ENCODE measurements at regions not wholly inside any gene's neighbourhood (a gene's known extent, or its start where the extent isn't known, plus 50 kb on each side); places are given as distances from the start of the nearest gene placed in this dataset.

- Histone ChIP-seq H3K9ac (ENCODE audit: low read depth in 1 of 2, low read length in 2 of 2) (no peak overlapping the region), H3K36me3 (ENCODE audit: control insufficient read depth in 1 of 2, insufficient read depth in 2 of 2, low read length in 2 of 2) (no peaks in the 10 kb centered on the region), H3K4me3 (ENCODE audit: low read depth in 1 of 2, low read length in 2 of 2) (no peak overlapping the region), H3K27ac (ENCODE audit: low read depth, low read length) (no peak overlapping the region), H3K4me1 (ENCODE audit: control insufficient read depth in 1 of 2, insufficient read depth in 2 of 2, low read length in 2 of 2) (no peaks in the 10 kb centered on the region), H3K9me3 (ENCODE audit: control insufficient read depth in 1 of 2, low read length in 2 of 2) (peaks cover 0 to 3% of the 10 kb centered on the region in 2 donors), H3K27me3 (ENCODE audit: control insufficient read depth in 1 of 2, insufficient read depth in 2 of 2, low read length in 2 of 2) (no peaks in the 10 kb centered on the region)
These were observed 884.5 kb downstream of the TLE1 start for GRCh38 chr9:80804873-80805272.

- H3K4me3 ChIP-seq (ENCODE audit: low read depth in 1 of 2, low read length in 2 of 2): no peak overlapping the region
- H3K27ac ChIP-seq (ENCODE audit: low read depth, low read length): no peak overlapping the region
- H3K9me3 ChIP-seq (ENCODE audit: control insufficient read depth in 1 of 2, low read length in 2 of 2): peaks cover 4 to 8% of the 10 kb centered on the region in 2 donors
- no peak overlapping the region for H3K9ac ChIP-seq (ENCODE audit: low read depth in 1 of 2, low read length in 2 of 2)
- no peaks in the 10 kb centered on the region for H3K36me3 ChIP-seq (ENCODE audit: control insufficient read depth in 1 of 2, insufficient read depth in 2 of 2, low read length in 2 of 2)
- no peaks in the 10 kb centered on the region for H3K4me1 ChIP-seq (ENCODE audit: control insufficient read depth in 1 of 2, insufficient read depth in 2 of 2, low read length in 2 of 2)
- no peaks in the 10 kb centered on the region for H3K27me3 ChIP-seq (ENCODE audit: control insufficient read depth in 1 of 2, insufficient read depth in 2 of 2, low read length in 2 of 2)
These were observed 891.3 kb downstream of the TLE1 start for GRCh38 chr9:80797831-80798688.

- Histone ChIP-seq H3K9ac (ENCODE audit: low read depth in 1 of 2, low read length in 2 of 2) (no peak overlapping the region), H3K9me3 (ENCODE audit: control insufficient read depth in 1 of 2, low read length in 2 of 2) (peaks cover 4 to 8% of the 10 kb centered on the region in 2 donors), H3K27me3 (ENCODE audit: control insufficient read depth in 1 of 2, insufficient read depth in 2 of 2, low read length in 2 of 2) (no peaks in the 10 kb centered on the region), H3K4me1 (ENCODE audit: control insufficient read depth in 1 of 2, insufficient read depth in 2 of 2, low read length in 2 of 2) (no peaks in the 10 kb centered on the region), H3K4me3 (ENCODE audit: low read depth in 1 of 2, low read length in 2 of 2) (no peak overlapping the region), H3K27ac (ENCODE audit: low read depth, low read length) (no peak overlapping the region), H3K36me3 (ENCODE audit: control insufficient read depth in 1 of 2, insufficient read depth in 2 of 2, low read length in 2 of 2) (no peaks in the 10 kb centered on the region)
These were observed 892.1 kb downstream of the TLE1 start for GRCh38 chr9:80797101-80797829.

GRCh38 chr9:80796632-80797031 is 892.7 kb downstream of the TLE1 start:
- Histone ChIP-seq H3K9me3 (ENCODE audit: control insufficient read depth in 1 of 2, low read length in 2 of 2) (peaks cover 4 to 8% of the 10 kb centered on the region in 2 donors), H3K4me3 (ENCODE audit: low read depth in 1 of 2, low read length in 2 of 2) (no peak overlapping the region), H3K27ac (ENCODE audit: low read depth, low read length) (no peak overlapping the region), H3K27me3 (ENCODE audit: control insufficient read depth in 1 of 2, insufficient read depth in 2 of 2, low read length in 2 of 2) (no peaks in the 10 kb centered on the region), H3K4me1 (ENCODE audit: control insufficient read depth in 1 of 2, insufficient read depth in 2 of 2, low read length in 2 of 2) (no peaks in the 10 kb centered on the region), H3K36me3 (ENCODE audit: control insufficient read depth in 1 of 2, insufficient read depth in 2 of 2, low read length in 2 of 2) (no peaks in the 10 kb centered on the region), H3K9ac (ENCODE audit: low read depth in 1 of 2, low read length in 2 of 2) (no peak overlapping the region)

DNA sequence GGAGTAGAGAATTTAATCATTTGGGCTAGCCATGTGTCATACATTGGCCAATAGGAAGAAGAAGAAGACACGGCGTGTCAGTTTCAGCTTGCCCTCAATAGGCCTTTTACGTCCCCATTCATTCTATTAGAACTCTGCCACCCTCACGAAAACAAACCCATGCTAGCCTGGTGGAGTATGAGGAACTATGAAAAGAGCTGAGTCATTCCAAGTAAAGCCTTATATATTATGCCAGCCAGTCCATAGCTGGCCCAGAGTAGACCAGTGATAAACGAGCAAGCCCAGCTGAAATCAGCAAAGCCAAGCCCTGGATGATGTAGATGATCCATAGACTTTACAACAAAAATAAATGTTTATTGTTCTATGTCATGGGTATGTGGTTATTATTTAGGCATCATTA is 895.1 kb downstream of the TLE1 start:
- H3K9me3 ChIP-seq (ENCODE audit: control insufficient read depth in 1 of 2, low read length in 2 of 2): peaks cover 8 to 9% of the 10 kb centered on the region in 2 donors
- H3K27ac ChIP-seq (ENCODE audit: low read depth, low read length): no peak overlapping the region
- H3K9ac ChIP-seq (ENCODE audit: low read depth in 1 of 2, low read length in 2 of 2): no peak overlapping the region
- H3K4me3 ChIP-seq (ENCODE audit: low read depth in 1 of 2, low read length in 2 of 2): no peak overlapping the region
- no peaks in the 10 kb centered on the region for H3K27me3 ChIP-seq (ENCODE audit: control insufficient read depth in 1 of 2, insufficient read depth in 2 of 2, low read length in 2 of 2)
- no peaks in the 10 kb centered on the region for H3K4me1 ChIP-seq (ENCODE audit: control insufficient read depth in 1 of 2, insufficient read depth in 2 of 2, low read length in 2 of 2)
- H3K36me3 ChIP-seq (ENCODE audit: control insufficient read depth in 1 of 2, insufficient read depth in 2 of 2, low read length in 2 of 2): no peaks in the 10 kb centered on the region

DNA sequence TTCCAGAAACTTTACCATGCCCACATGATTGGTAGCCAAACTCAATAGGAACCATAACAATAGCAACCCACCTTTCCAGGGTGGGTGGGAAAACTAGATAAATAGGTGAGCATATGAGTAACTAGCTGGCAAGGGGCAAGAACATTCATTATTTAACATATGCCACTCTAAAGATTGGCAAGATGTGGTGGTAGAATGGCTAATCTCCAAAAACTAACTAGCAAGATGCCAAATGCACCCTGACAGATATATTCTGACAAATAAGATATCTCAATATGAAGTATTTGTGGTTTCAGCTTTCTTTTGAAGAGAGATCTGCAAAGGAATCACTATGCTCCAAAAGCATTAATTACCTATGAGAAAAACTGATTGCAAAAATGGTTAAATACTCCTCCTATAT is 895.6 kb downstream of the TLE1 start:
- Histone ChIP-seq H3K4me1 (ENCODE audit: control insufficient read depth in 1 of 2, insufficient read depth in 2 of 2, low read length in 2 of 2) (no peaks in the 10 kb centered on the region), H3K9ac (ENCODE audit: low read depth in 1 of 2, low read length in 2 of 2) (no peak overlapping the region), H3K36me3 (ENCODE audit: control insufficient read depth in 1 of 2, insufficient read depth in 2 of 2, low read length in 2 of 2) (no peaks in the 10 kb centered on the region), H3K27me3 (ENCODE audit: control insufficient read depth in 1 of 2, insufficient read depth in 2 of 2, low read length in 2 of 2) (no peaks in the 10 kb centered on the region), H3K27ac (ENCODE audit: low read depth, low read length) (no peak overlapping the region), H3K9me3 (ENCODE audit: control insufficient read depth in 1 of 2, low read length in 2 of 2) (peaks cover 8 to 9% of the 10 kb centered on the region in 2 donors), H3K4me3 (ENCODE audit: low read depth in 1 of 2, low read length in 2 of 2) (no peak overlapping the region)

GRCh38 chr9:80792726-80793125 is 896.6 kb downstream of the TLE1 start:
- peaks cover 8 to 9% of the 10 kb centered on the region in 2 donors for H3K9me3 ChIP-seq (ENCODE audit: control insufficient read depth in 1 of 2, low read length in 2 of 2)
- H3K36me3 ChIP-seq (ENCODE audit: control insufficient read depth in 1 of 2, insufficient read depth in 2 of 2, low read length in 2 of 2): no peaks in the 10 kb centered on the region
- H3K27me3 ChIP-seq (ENCODE audit: control insufficient read depth in 1 of 2, insufficient read depth in 2 of 2, low read length in 2 of 2): no peaks in the 10 kb centered on the region
- H3K4me1 ChIP-seq (ENCODE audit: control insufficient read depth in 1 of 2, insufficient read depth in 2 of 2, low read length in 2 of 2): no peaks in the 10 kb centered on the region
- no peak overlapping the region for H3K27ac ChIP-seq (ENCODE audit: low read depth, low read length)
- no peak overlapping the region for H3K9ac ChIP-seq (ENCODE audit: low read depth in 1 of 2, low read length in 2 of 2)
- no peak overlapping the region for H3K4me3 ChIP-seq (ENCODE audit: low read depth in 1 of 2, low read length in 2 of 2)

DNA sequence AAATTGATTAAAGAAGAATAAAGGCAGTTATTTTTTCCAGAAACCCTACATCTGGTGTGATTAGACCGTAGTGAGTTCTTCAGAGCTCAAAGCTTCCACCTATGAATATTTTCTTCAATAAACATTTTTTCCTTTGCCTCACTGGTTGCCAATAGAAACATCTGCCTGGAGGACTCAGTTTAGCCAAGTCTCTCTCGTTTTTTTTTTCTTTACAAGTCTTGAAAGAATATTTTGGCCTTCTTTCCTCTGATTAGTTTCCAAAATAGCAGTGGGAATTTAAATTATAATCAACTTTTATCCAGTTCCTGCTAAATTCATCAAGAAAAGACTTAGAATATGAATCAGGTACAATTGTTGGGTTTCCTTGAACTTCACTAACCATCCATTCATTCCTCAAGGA is 897.5 kb downstream of the TLE1 start:
- H3K27ac ChIP-seq (ENCODE audit: low read depth, low read length): no peak overlapping the region
- no peak overlapping the region for H3K4me3 ChIP-seq (ENCODE audit: low read depth in 1 of 2, low read length in 2 of 2)
- no peaks in the 10 kb centered on the region for H3K4me1 ChIP-seq (ENCODE audit: control insufficient read depth in 1 of 2, insufficient read depth in 2 of 2, low read length in 2 of 2)
- no peaks in the 10 kb centered on the region for H3K27me3 ChIP-seq (ENCODE audit: control insufficient read depth in 1 of 2, insufficient read depth in 2 of 2, low read length in 2 of 2)
- peaks cover 8 to 9% of the 10 kb centered on the region in 2 donors for H3K9me3 ChIP-seq (ENCODE audit: control insufficient read depth in 1 of 2, low read length in 2 of 2)
- H3K9ac ChIP-seq (ENCODE audit: low read depth in 1 of 2, low read length in 2 of 2): no peak overlapping the region
- no peaks in the 10 kb centered on the region for H3K36me3 ChIP-seq (ENCODE audit: control insufficient read depth in 1 of 2, insufficient read depth in 2 of 2, low read length in 2 of 2)

DNA sequence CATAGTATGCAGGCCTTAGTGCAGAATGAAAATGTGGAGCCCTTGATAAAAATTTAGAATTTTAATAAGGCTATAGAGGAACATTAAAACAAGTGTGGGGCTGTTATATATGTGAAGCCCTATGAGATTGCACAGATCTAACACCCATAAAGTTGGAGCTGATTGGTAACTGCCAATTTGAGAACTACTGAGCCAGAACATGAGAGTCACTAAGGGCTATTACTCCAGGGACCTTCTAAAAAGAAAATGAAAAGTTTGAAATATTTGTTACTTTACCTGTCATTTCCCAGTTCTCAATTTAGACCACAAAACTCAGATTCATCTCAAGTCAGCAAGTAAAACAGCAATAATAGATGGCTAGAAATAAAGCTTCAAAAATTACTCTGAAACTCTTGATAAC is 898.6 kb downstream of the TLE1 start:
- Histone ChIP-seq H3K27me3 (ENCODE audit: control insufficient read depth in 1 of 2, insufficient read depth in 2 of 2, low read length in 2 of 2) (no peaks in the 10 kb centered on the region), H3K36me3 (ENCODE audit: control insufficient read depth in 1 of 2, insufficient read depth in 2 of 2, low read length in 2 of 2) (no peaks in the 10 kb centered on the region), H3K9me3 (ENCODE audit: control insufficient read depth in 1 of 2, low read length in 2 of 2) (peaks cover 6 to 8% of the 10 kb centered on the region in 2 donors), H3K27ac (ENCODE audit: low read depth, low read length) (no peak overlapping the region), H3K4me3 (ENCODE audit: low read depth in 1 of 2, low read length in 2 of 2) (no peak overlapping the region), H3K4me1 (ENCODE audit: control insufficient read depth in 1 of 2, insufficient read depth in 2 of 2, low read length in 2 of 2) (no peaks in the 10 kb centered on the region), H3K9ac (ENCODE audit: low read depth in 1 of 2, low read length in 2 of 2) (no peak overlapping the region)

DNA sequence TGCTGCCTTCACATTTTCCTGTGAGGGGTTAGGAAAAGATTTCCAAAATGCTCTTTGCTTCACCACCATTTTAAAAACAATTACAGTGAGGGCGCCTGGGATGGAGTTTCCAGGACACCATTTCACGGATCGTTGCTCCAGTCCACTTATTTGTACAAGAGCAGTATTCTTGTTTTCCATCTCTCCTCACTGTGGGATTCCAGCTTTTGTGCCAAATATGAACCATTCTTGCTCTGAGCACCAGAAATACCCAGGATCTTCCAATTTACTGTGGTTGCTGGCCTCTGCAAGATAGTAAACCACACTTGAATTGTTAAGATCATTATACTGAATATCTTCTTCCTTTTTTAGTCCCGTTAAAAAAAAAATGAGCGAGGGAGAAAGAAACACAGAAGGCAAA is 899.5 kb downstream of the TLE1 start:
- Histone ChIP-seq H3K27me3 (ENCODE audit: control insufficient read depth in 1 of 2, insufficient read depth in 2 of 2, low read length in 2 of 2) (no peaks in the 10 kb centered on the region), H3K4me3 (ENCODE audit: low read depth in 1 of 2, low read length in 2 of 2) (no peak overlapping the region), H3K9ac (ENCODE audit: low read depth in 1 of 2, low read length in 2 of 2) (no peak overlapping the region), H3K4me1 (ENCODE audit: control insufficient read depth in 1 of 2, insufficient read depth in 2 of 2, low read length in 2 of 2) (no peaks in the 10 kb centered on the region), H3K27ac (ENCODE audit: low read depth, low read length) (no peak overlapping the region), H3K36me3 (ENCODE audit: control insufficient read depth in 1 of 2, insufficient read depth in 2 of 2, low read length in 2 of 2) (no peaks in the 10 kb centered on the region), H3K9me3 (ENCODE audit: control insufficient read depth in 1 of 2, low read length in 2 of 2) (peaks cover 7 to 8% of the 10 kb centered on the region in 2 donors)
